NCI-H524 treated with DMSO at 0.1 percent for 48 hours (cell line): ENCODE measurements at regions not wholly inside any gene's neighbourhood (a gene's known extent, or its start where the extent isn't known, plus 50 kb on each side); places are given as distances from the start of the nearest gene placed in this dataset.
"Not testable (repeated sequence)": the region's sequence is repeated elsewhere in the genome, so short reads cannot be mapped to it uniquely, and the experiment has no call there.

ENCODE experiments used
- DNase-seq: peaks from one replicate; lab custom pipeline; 2025; lab: John Stamatoyannopoulos, UW

DNA sequence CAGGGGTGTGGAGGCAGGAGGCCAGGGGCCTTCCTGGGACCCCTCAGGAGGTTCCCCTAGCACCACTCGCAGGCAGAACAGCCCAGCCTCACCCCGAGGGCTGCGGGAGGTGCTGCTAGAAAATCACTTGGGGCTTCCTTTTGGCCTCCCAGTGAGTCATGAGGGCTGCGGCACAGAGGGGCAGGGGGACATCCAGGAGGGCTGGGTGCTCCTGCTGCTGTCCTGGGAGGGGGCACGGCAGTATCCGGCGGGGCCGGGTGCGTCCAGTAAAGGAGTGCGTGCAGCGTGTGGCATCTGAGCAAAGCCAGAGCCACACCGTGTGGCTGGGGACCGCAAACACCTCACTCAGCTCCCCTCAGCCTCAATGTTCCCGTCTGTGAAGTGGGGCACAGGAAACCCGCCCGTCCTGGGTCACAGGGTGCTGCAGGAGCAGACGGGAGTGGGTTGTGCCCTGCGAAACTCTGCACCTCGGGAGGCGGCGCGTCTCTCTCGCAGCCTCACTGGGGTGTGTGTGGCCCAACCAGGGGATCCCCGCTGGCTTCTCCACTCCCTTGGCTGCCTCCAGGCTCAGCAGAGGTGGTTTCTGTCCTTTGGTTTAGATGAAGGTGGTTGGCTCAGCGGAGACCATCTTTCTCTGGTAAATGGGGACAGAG lies 117.3 kb upstream of the ZNF469 start:
- not testable (repeated sequence) for DNase-seq

DNA sequence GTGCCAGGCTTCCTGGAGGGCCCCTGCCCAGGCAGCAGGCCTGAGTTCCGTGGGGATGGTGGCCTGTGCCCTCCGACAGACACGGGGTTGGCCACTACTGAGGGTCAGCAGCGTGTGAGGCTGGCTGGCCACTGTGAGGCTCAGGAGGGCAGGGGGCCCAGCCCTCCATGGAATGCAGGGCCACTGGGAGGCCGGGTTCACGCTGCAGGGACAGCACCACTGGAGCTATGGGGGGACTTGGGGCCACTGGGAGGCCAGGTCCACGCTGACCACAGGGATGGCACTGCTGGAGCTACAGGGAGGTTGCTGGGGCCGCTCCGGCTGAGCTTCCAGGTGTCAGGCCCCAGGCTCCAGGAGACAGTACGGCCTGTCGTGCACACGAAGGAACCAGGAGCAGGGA lies 116.7 kb upstream of the ZNF469 start:
- DNase-seq = not testable (repeated sequence)

GRCh38 chr16:88266935-88267551 lies 115.7 kb upstream of the ZNF469 start:
- DNase-seq = not testable (repeated sequence)

DNA sequence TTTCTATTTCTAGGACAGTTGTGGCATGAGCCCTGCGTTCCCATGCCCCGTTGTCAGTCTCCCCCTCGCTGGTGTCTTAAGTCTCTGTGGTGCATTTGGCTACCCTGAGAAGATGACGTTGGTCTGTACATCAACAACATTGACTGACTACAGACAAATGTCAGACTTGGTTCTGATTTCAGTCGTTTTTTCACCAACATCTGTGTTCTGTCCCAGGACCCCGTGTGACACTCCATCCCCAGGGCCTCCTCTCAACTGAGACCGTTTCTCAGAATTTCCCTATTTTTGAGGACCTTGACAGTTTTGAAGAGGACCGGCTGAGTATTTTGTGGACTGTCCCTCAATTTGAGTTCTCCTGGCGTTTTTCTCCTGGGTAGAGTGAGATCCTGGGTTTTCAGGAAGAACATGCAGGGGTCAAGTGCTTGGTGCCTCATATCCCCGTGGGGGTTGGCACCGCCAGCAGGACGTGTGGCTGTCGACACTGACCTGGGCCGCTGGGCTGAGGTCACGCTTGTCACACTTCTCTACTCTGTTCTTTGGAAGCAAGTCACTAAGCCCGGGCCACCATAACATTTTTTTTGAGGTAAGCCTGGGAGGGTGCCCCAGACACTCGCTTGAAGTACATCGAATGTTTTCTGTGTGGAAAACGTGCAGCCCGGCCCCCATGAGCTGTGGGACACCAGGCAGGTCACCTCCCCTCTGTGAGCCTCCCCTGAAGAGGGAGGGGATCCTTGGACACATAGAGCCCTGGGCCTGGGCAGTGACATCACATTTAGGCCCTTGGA lies 114.4 kb upstream of the ZNF469 start:
- not testable (repeated sequence) for DNase-seq

DNA sequence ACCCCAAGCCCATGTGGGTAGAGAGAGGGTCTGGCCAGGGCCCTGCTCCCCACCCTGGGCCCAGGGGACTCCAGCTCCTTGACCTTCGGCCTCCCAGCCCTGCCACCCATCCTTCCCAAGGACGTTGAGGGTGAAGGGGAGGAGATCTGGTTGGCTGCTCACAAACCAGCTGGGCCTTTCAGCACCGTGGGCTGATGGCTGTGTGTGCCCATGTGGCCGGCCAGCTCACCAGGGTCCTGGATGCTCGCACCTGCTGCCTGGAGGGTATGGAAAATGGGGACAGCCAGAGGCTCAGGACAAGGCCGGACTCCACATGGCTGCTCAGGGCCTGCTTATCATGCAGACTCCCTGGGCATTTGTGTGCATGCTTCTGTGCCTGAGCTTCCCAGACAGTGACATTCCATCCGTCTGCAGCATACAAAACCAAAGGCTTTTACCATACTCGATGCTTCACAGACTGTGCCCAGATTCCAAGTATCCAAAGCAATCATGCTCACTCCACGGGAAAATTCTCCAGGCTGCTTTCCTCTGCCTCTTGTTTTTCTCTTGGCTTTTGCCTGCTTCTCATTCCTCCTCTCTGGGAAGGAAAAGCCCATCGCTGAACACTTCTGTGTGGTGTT lies 112.5 kb upstream of the ZNF469 start:
- not testable (repeated sequence) for DNase-seq

GRCh38 chr16:88271296-88271695 lies 111.5 kb upstream of the ZNF469 start:
- DNase-seq = not testable (repeated sequence)

DNA sequence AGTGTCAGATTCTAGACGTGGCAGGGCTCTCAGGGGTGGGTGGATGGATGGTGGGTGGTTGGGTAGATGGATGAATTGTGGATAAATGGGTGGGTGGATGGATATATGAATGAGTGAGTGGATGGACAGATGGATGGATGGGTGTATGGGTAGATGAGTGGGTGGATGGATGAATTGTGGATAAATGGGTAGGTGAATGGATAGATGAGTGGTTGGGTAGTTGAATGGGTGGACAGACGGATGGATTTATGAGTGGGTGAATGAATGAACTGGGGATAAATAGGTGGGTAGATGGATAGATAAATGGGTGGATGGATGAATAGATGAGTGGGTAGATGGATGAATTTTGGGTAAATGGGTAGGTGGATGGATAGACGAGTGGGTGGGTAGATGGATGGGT lies 111.0 kb upstream of the ZNF469 start:
- DNase-seq = not testable (repeated sequence)

GRCh38 chr16:88272437-88272836 lies 110.3 kb upstream of the ZNF469 start:
- DNase-seq = not testable (repeated sequence)

DNA sequence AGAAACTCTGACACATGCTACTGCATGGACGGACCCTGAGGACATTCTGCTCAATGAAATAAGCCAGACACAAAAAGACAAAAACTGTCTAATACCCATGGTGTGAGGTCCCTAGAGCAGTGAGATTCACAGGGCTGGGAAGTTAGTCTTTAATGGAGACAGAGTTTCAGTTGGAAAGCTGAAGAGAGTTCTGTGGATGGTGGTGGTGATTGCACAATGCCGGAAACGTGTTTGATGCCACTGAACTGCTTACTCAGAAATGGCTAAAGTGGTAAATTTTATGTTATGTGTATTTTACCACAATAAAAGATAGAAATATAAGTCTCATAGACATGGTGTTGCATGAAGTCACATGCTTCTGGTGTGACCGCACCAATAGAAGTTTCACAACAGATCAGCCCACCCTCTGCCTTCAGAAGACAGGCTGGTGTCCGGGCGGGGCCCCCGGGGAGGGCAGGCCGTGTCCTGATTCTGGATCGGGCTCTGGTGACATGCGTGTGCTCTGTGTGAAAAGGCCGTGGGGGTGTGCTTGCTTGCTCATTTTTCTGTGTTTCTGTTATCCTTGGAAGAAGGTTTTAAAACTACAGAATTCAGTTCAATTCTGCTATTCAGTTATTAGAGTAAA lies 108.5 kb upstream of the ZNF469 start:
- not testable (repeated sequence) for DNase-seq

DNA sequence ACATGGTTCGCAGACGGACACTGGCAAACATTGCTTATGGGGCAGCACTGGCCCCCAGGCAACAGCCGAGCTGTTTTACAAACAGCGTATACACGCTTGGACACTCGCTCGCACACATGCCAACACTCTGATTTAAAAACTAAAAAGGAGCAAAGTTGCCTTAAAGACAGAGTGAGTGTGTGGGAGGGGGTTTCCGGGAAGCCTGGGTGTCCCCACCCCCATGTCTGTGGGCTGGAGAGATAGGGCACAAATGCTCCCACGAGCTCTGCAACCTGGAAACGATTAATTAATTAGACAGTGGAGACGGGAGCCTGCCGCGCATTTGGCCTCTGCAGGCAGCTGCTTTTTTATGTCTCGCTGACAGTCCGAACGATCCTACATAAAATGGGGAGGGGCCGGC lies 107.9 kb upstream of the ZNF469 start:
- no peak for DNase-seq

- DNase-seq = not testable (repeated sequence)
Measured at GRCh38 chr16:88275336-88276122, 107.2 kb upstream of the ZNF469 start.

DNA sequence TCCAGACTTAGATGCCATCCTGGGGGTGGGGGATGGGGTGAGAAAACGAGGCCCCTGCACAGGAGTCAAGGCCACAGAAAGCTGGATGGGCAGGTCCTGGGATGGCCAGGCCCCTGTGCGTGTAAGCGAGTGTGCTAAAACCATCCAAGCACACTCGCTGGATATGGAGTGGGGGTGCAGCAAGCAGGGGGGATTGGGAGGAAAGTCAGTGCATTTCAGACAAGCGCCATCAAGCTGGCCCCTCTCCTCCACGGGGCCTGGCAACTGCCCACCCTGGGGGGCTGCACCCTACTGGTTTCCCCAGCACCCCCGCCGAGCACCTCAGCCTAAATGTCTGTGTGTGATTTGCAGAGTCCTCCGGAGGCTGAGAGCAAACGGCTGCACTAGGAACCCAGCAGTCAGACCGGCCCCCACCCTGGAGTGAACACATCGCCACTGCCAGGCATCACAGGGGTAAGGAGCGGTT lies 106.6 kb upstream of the ZNF469 start:
- not testable (repeated sequence) for DNase-seq

- DNase-seq = no peak
Measured at GRCh38 chr16:88276591-88276990, 106.2 kb upstream of the ZNF469 start.

GRCh38 chr16:88279998-88280397 lies 102.8 kb upstream of the ZNF469 start:
- DNase-seq = no peak

DNA sequence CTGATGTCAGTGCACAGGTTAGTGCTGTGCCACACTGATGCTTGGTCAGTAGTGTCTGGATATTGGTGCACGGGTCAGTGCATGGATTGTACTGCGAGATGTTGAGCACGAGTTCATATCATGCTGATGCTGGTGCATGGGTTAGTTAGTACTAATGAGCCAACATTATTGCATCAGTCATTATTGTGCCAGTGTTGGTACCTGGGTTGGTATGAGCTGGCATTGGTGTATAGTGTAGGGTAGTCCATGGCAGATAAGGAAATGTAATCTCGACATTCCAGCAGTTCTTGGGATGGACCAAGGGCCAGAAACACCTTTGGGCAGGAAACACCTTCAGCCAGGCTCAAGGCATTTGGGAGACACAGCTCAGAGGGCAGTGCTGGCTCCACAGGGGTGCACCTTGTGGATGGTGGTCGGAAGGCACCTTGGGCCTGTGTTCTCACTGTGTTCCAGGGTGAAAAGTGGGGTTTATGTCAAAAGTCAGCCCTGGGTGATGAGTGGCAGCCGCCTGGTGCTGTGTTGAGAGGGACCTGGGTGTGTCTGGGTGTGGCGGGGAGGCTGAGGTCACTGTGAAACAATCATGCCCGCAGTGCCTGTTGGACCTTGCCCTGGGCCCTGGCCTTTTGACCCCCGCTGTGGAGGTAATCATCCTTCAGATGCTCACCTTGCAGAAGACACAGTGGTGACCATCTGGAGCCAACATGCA lies 100.7 kb upstream of the ZNF469 start:
- DNase-seq = no peak

- peak; percentile 60 for DNase-seq
Measured at GRCh38 chr16:88282564-88283395, 100.0 kb upstream of the ZNF469 start.

- no peak for DNase-seq
Measured at GRCh38 chr16:88283596-88283995, 99.2 kb upstream of the ZNF469 start.

DNA sequence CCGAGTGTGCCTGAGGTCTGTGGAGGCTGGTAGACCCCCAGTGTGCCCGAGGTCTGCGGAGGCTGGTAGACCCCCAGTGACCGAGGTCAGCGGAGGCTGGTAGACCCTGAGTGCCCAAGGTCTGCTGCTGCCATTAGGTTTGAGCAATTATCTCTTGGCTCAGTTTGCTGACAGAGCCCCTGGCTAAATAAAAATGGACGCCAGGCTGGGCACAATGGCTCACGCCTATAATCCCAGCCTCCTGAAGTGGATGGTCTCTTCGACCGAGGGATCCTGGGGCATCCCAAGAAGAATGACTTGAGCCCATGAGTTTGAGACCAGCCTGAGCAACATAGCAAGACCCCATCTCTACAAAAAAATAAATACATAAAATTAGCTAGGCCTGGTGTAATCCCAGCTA lies 98.7 kb upstream of the ZNF469 start:
- DNase-seq = no peak

DNA sequence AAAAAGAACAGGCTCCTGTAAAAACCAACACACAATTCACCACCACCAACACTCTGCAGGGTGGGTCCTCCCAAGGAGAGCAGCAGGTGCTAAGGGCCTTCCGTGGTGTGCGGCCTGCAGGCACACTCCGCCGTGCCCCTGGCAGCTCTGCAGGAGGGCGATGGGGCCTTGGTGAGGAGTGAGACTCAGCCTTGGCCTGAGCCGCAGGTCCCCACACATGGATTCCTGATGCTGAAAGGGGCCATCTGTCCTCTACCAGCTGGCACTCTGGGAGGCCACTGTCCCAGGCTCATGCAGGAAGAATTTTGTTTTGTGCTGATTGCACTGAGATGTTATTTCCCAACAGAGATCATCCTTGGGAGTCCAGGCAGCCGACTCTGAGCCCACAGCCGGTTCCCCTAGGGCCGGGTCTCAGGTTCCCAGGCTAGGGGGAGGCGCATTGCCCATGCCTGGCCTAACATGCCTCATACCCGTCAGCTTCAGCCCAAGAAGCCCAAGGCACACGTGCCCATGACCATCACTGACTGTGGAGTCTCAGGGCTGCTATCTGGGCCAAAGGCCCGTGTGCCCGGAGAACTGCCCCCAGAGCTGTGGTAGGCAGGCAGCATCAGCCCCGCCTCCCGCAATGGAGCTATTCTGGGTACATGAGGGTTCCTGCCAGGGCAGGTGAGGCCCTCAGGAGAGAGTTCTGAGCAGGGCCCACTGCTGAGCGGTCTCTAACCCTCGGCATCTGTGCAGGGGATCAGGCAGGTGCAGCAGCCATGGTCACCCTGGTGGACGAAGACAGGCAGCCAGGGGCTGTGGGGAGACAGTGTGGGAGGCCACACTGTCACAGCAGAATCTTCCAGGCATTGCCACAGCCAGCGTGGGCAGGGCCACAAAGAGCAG lies 97.9 kb upstream of the ZNF469 start:
- peak; percentile 33 for DNase-seq
